GM21360 (cell line): ENCODE measurements at regions not wholly inside any gene's neighbourhood (a gene's known extent, or its start where the extent isn't known, plus 50 kb on each side); places are given as distances from the start of the nearest gene placed in this dataset.
"Not testable (repeated sequence)": the region's sequence is repeated elsewhere in the genome, so short reads cannot be mapped to it uniquely, and the experiment has no call there.

Source experiments
- ATAC-seq: cut with Tn5 transposase; IDR thresholded peaks from one replicate; pipeline ENCODE4 v1.9.1; 2021; ENCODE audit warnings: mild to moderate bottlenecking, moderate library complexity; ENCODE audit not compliant: unreplicated experiment

- ATAC-seq = no peak
Observed at GRCh38 chr1:95657248-95657647, 423.2 kb downstream of the RWDD3 start.

GRCh38 chr1:95659166-95659565 lies 425.2 kb downstream of the RWDD3 start:
- ATAC-seq = no peak

GRCh38 chr1:95659588-95659987 lies 425.6 kb downstream of the RWDD3 start:
- ATAC-seq = no peak

- no peak for ATAC-seq
Observed at GRCh38 chr1:95660736-95661135, 426.7 kb downstream of the RWDD3 start.

- not testable (repeated sequence) for ATAC-seq
Observed at GRCh38 chr1:95663530-95663929, 429.5 kb downstream of the RWDD3 start.

- ATAC-seq = no peak
Observed at GRCh38 chr1:95668165-95668564, 434.2 kb downstream of the RWDD3 start.

GRCh38 chr1:95669638-95670037 lies 435.6 kb downstream of the RWDD3 start:
- not testable (repeated sequence) for ATAC-seq

GRCh38 chr1:95671098-95671497 lies 437.1 kb downstream of the RWDD3 start:
- no peak for ATAC-seq

- no peak for ATAC-seq
Observed at GRCh38 chr1:95679262-95679661, 445.3 kb downstream of the RWDD3 start.

GRCh38 chr1:95685081-95685480 lies 451.1 kb downstream of the RWDD3 start:
- ATAC-seq = no peak

- ATAC-seq = no peak
Observed at GRCh38 chr1:95686217-95686616, 452.2 kb downstream of the RWDD3 start.

- ATAC-seq = no peak
Observed at GRCh38 chr1:95699149-95699953, 465.3 kb downstream of the RWDD3 start.

GRCh38 chr1:95701450-95702173 lies 467.6 kb downstream of the RWDD3 start:
- no peak for ATAC-seq

GRCh38 chr1:95703046-95703445 lies 469.0 kb downstream of the RWDD3 start:
- ATAC-seq = no peak

- no peak for ATAC-seq
Observed at GRCh38 chr1:95716097-95716496, 482.1 kb downstream of the RWDD3 start.

GRCh38 chr1:95716550-95716949 lies 482.5 kb downstream of the RWDD3 start:
- no peak for ATAC-seq

GRCh38 chr1:95723346-95723745 lies 489.3 kb downstream of the RWDD3 start:
- no peak for ATAC-seq

GRCh38 chr1:95728841-95729240 lies 494.8 kb downstream of the RWDD3 start:
- no peak for ATAC-seq

GRCh38 chr1:95730986-95731385 lies 497.0 kb downstream of the RWDD3 start:
- ATAC-seq = no peak

- ATAC-seq = no peak
Observed at GRCh38 chr1:95731466-95731865, 497.5 kb downstream of the RWDD3 start.

- no peak for ATAC-seq
Observed at GRCh38 chr1:95733031-95733430, 499.0 kb downstream of the RWDD3 start.

- ATAC-seq = no peak
Observed at GRCh38 chr1:95733671-95734070, 499.7 kb downstream of the RWDD3 start.
